Right atrium auricular region (tissue), 2 donors: ENCODE measurements at regions not wholly inside any gene's neighbourhood (a gene's known extent, or its start where the extent isn't known, plus 50 kb on each side); places are given as distances from the start of the nearest gene placed in this dataset.
A peak's percentile ranks its signal among the peaks of the same experiment; 100 is the strongest.

Source experiments
- DNase-seq: peaks from one replicate; pipeline ENCODE4 v3.0.0-alpha.2; 2019; ENCODE audit warnings: low spot score
- H3K27ac ChIP-seq, 2 donors: fragments of 200-600 bp; sonication (generic); 1 replicate in 1 of 2; 2 replicates in 1 of 2; pipeline ENCODE4 v1.5.1; 2016 to 2019
- H3K27me3 ChIP-seq, 2 donors: fragments of 200-600 bp; sonication (generic); one replicate each; pipeline versions ENCODE4 v1.5.1 to v1.6.0; 2017 to 2019
- H3K36me3 ChIP-seq: fragments of 200-600 bp; sonication (generic); one replicate; pipeline ENCODE4 v1.5.1; 2016
- H3K4me1 ChIP-seq, 2 donors: fragments of 200-600 bp; sonication (generic); one replicate each; pipeline versions ENCODE4 v1.5.1 to v1.6.0; 2017 to 2019
- H3K4me3 ChIP-seq, 2 donors: fragments of 200-600 bp; sonication (generic); 1 replicate in 1 of 2; 2 replicates in 1 of 2; pipeline ENCODE4 v1.5.1; 2017 to 2019; ENCODE audit warnings: mild to moderate bottlenecking in 1 of 2, moderate library complexity in 1 of 2
- H3K9me3 ChIP-seq, 2 donors: fragments of 200-600 bp; sonication (generic); one replicate each; pipeline ENCODE4 v1.5.1; 2019
- CTCF ChIP-seq, 2 donors: fragments of 200-600 bp; sonication (generic); IDR thresholded peaks; one replicate each; pipeline ENCODE4 v1.5.1; 2019; ENCODE audit warnings: antibody characterized with exemption in 2 of 2

DNA sequence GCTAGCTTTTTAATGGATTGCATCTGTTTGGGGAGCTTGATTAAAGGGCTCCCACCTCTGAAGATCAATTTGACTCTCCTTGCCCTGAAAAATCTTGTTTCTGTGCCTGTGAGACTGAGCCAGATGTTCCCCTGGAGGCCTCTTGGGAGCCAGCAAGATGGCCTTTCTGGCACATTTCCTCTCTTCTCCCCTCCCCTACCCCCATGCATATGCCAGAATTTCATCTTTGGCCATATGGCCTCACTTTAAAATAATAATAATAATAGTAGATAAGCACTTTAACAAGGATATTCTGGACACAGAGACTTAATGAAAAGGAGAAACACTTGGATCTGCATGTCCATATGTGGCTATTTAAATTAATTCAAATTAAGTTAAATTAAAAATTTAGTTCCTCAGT lies 144.1 kb upstream of the CES5A start:
- peaks cover 0 to 6% of the 10 kb centered on the region in 2 donors for H3K9me3 ChIP-seq
- H3K36me3 ChIP-seq = no peaks in the 10 kb centered on the region
- no peak overlapping the region for H3K4me3 ChIP-seq
- no peaks in the 10 kb centered on the region for H3K4me1 ChIP-seq
- TF ChIP-seq CTCF (IDR thresholded peaks at IDR 0.05) = no peak
- no peaks in the 10 kb centered on the region for H3K27me3 ChIP-seq
- no peak overlapping the region for H3K27ac ChIP-seq
- no peak for DNase-seq

GRCh38 chr16:56013962-56014552 lies 138.9 kb upstream of the CES5A start:
- H3K27me3 ChIP-seq = no peaks in the 10 kb centered on the region
- TF ChIP-seq CTCF (IDR thresholded peaks at IDR 0.05) = no peak
- no peak for DNase-seq

DNA sequence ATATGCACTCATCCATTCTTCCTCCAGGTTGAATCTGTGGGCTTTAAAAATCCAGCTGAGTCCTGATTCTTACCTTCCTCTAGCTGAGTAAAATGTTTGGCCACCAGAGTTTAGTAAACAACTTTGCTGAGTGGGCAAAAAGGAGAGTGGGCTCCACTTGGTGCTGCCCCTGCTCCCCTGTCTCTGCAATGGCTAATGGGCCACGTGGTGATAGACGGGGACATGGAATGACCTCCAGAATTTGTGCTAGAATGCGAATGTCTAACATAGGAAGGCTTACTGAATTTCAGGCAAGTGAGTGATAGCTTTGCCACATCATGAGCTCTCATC lies 137.3 kb upstream of the CES5A start:
- H3K9me3 ChIP-seq = no peaks in the 10 kb centered on the region
- TF ChIP-seq CTCF (IDR thresholded peaks at IDR 0.05) = no peak
- DNase-seq = no peak
- no peak overlapping the region for H3K27ac ChIP-seq
- no peak overlapping the region for H3K4me3 ChIP-seq
- no peaks in the 10 kb centered on the region for H3K36me3 ChIP-seq
- no peaks in the 10 kb centered on the region for H3K27me3 ChIP-seq
- no peaks in the 10 kb centered on the region for H3K4me1 ChIP-seq

More at GRCh38 chr16:56013962-56014552, 138.9 kb upstream of the CES5A start:
- H3K9me3 ChIP-seq = no peaks in the 10 kb centered on the region
- H3K4me1 ChIP-seq = no peaks in the 10 kb centered on the region
- H3K4me3 ChIP-seq = no peak overlapping the region
- no peak overlapping the region for H3K27ac ChIP-seq
- H3K36me3 ChIP-seq = no peaks in the 10 kb centered on the region

DNA sequence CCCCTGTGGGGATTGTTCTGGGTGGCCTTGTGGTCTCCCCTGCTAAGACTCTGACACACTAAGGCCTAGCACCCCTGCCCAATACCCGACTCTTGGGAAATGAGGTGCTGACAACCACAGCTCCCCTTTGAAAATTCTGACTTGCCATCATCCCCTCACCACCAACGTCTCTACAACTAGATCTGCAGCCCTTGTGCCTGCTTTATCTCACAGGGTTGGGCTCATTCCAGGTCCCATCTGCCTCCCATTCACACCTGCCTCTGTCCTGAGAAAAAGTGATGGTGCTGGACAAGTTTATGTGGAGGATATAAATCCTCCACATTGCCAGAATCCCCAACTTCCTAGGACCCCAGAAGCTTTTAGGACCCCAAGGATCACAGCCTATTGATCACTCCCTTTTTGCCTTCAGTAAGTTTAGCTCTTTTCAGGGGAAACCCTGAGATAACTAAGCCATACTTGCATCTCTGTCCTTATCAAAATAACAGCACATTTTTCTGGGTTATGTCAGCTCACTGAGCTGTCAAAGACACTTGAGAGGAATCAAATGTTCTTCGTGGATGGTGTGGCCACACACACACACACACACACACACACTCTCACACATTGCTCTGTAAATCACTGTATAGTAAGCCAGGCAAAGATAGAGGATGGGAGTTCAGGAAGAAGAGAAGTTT lies 136.8 kb upstream of the CES5A start:
- Histone ChIP-seq H3K36me3 (no peaks in the 10 kb centered on the region), H3K9me3 (no peaks in the 10 kb centered on the region), H3K27me3 (no peaks in the 10 kb centered on the region), H3K4me1 (no peaks in the 10 kb centered on the region), H3K27ac (peak overlapping the region in 1 of 2 donors; percentile 58), H3K4me3 (no peak overlapping the region)
- TF ChIP-seq CTCF (IDR thresholded peaks at IDR 0.05) = no peak
- DNase-seq = no peak

GRCh38 chr16:56005958-56006357 lies 130.8 kb upstream of the CES5A start:
- H3K27ac ChIP-seq = no peak overlapping the region
- no peak overlapping the region for H3K4me3 ChIP-seq
- DNase-seq = no peak
- TF ChIP-seq CTCF (IDR thresholded peaks at IDR 0.05) = no peak
- H3K36me3 ChIP-seq = no peaks in the 10 kb centered on the region
- no peaks in the 10 kb centered on the region for H3K4me1 ChIP-seq
- H3K27me3 ChIP-seq = no peaks in the 10 kb centered on the region
- no peaks in the 10 kb centered on the region for H3K9me3 ChIP-seq

GRCh38 chr16:55999683-56000082 lies 124.5 kb upstream of the CES5A start:
- H3K36me3 ChIP-seq = no peaks in the 10 kb centered on the region

More at GRCh38 chr16:55999683-56000082, 124.5 kb upstream of the CES5A start:
- H3K4me1 ChIP-seq = no peaks in the 10 kb centered on the region
- DNase-seq = no peak
- peaks cover 0 to 14% of the 10 kb centered on the region in 2 donors for H3K9me3 ChIP-seq
- H3K27me3 ChIP-seq = no peaks in the 10 kb centered on the region
- no peak for TF ChIP-seq CTCF (IDR thresholded peaks at IDR 0.05)
- no peak overlapping the region for H3K4me3 ChIP-seq
- H3K27ac ChIP-seq = no peak overlapping the region
